ENCODE measurements at regions not wholly inside any gene's neighbourhood (a gene's known extent, or its start where the extent isn't known, plus 50 kb on each side); places are given as distances from the start of the nearest gene placed in this dataset.

GRCh38 chr5:108436696-108437095, 54.8 kb upstream of the FBXL17 start:
- DNase-seq = no peak

- no peak for DNase-seq
These were observed 51.7 kb upstream of the FBXL17 start for GRCh38 chr5:108433600-108433999.

GRCh38 chr5:108432024-108432423, 50.1 kb upstream of the FBXL17 start:
- DNase-seq = no peak
